ENCODE measurements at regions not wholly inside any gene's neighbourhood (a gene's known extent, or its start where the extent isn't known, plus 50 kb on each side); places are given as distances from the start of the nearest gene placed in this dataset.

DNA sequence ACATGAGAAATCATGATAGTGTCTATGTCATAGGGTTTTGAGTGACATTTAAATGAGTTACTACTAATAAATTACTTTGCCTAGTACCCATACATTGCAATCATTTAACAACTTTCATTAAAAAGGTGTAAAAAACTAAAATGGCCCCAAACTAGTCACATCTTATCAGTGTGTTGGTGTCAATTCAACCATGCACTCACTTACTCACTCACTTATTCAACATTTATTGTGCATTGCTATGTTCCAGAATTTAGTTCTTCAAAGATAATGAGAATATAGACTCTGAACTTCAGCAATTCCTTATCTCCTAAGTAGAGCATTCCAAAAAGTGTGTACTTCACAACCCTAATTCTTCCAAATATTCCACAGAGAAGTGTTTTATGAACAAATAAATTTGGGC is 965.7 kb downstream of the REEP3 start:
- Histone ChIP-seq H3K9me3 (ENCODE audit: low read depth) (no peaks in the 10 kb centered on the region), H3K36me3 (replicated peaks; ENCODE audit: insufficient read depth, low read depth) (no peaks in the 10 kb centered on the region), H3K4me2 (no peak overlapping the region), H3K9me2 (replicated peaks; ENCODE audit: insufficient read depth) (no peaks in the 10 kb centered on the region), H3K4me3 (no peak overlapping the region), H3K27ac (no peak overlapping the region), H2AFZ (no peak overlapping the region), H3K27me3 (no peaks in the 10 kb centered on the region), H4K20me1 (ENCODE audit: insufficient read depth, poor library complexity, severe bottlenecking) (no peaks in the 10 kb centered on the region), H3K79me2 (no peaks in the 10 kb centered on the region), H3K4me1 (ENCODE audit: insufficient read depth) (no peaks in the 10 kb centered on the region)
- DNase-seq (ENCODE audit: low spot score), result no peak
- TF ChIP-seq EZH2 (IDR thresholded peaks at IDR 0.05; ENCODE audit: borderline replicate concordance) (no peak), EZH2phosphoT487 (IDR thresholded peaks at IDR 0.05; ENCODE audit: low read depth, severe bottlenecking, unreplicated experiment) (no peak)
- TF ChIP-seq, protein P1, sequence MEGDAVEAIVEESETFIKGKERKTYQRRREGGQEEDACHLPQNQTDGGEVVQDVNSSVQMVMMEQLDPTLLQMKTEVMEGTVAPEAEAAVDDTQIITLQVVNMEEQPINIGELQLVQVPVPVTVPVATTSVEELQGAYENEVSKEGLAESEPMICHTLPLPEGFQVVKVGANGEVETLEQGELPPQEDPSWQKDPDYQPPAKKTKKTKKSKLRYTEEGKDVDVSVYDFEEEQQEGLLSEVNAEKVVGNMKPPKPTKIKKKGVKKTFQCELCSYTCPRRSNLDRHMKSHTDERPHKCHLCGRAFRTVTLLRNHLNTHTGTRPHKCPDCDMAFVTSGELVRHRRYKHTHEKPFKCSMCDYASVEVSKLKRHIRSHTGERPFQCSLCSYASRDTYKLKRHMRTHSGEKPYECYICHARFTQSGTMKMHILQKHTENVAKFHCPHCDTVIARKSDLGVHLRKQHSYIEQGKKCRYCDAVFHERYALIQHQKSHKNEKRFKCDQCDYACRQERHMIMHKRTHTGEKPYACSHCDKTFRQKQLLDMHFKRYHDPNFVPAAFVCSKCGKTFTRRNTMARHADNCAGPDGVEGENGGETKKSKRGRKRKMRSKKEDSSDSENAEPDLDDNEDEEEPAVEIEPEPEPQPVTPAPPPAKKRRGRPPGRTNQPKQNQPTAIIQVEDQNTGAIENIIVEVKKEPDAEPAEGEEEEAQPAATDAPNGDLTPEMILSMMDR (IDR thresholded peaks at IDR 0.05; ENCODE audit: poor library complexity), result no peak

- TF ChIP-seq EZH2phosphoT487 (IDR thresholded peaks at IDR 0.05; ENCODE audit: low read depth, severe bottlenecking, unreplicated experiment), result no peak
- no peak for TF ChIP-seq EZH2 (IDR thresholded peaks at IDR 0.05; ENCODE audit: borderline replicate concordance)
- TF ChIP-seq, protein P1 (IDR thresholded peaks at IDR 0.05; ENCODE audit: poor library complexity), result no peak
- H3K4me2 ChIP-seq, result no peak overlapping the region
- no peaks in the 10 kb centered on the region for H3K4me1 ChIP-seq (ENCODE audit: insufficient read depth)
- no peak overlapping the region for H3K4me3 ChIP-seq
- H3K27ac ChIP-seq, result no peak overlapping the region
- H4K20me1 ChIP-seq (ENCODE audit: insufficient read depth, poor library complexity, severe bottlenecking), result no peaks in the 10 kb centered on the region
- no peaks in the 10 kb centered on the region for H3K27me3 ChIP-seq
- no peak overlapping the region for H2AFZ ChIP-seq
- H3K9me3 ChIP-seq (ENCODE audit: low read depth), result no peaks in the 10 kb centered on the region
- H3K79me2 ChIP-seq, result no peaks in the 10 kb centered on the region
- DNase-seq (ENCODE audit: low spot score), result no peak
- H3K9me2 ChIP-seq (replicated peaks; ENCODE audit: insufficient read depth), result no peaks in the 10 kb centered on the region
- H3K36me3 ChIP-seq (replicated peaks; ENCODE audit: insufficient read depth, low read depth), result no peaks in the 10 kb centered on the region
Observed at GRCh38 chr10:64494901-64495300, 973.7 kb downstream of the REEP3 start.

DNA sequence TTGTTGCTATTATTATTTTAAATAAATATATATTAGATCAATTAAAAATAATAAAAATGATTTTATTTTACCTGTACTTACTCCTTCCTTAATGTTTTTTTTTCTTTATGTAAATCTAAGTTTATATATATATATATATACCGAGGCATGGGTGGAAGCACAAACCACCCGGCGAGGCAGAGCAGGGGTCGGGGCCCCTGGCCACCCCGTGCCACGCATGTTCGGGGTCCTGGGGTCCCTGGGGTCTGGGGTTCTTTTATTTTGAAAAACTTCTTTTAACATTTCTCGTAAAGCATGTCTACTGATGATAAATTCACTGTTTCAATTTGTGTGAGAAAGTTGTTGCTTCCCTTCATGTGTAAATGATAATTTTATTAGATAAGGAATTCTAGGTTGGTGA is 976.1 kb downstream of the REEP3 start:
- TF ChIP-seq, protein P1 (IDR thresholded peaks at IDR 0.05; ENCODE audit: poor library complexity), result no peak
- TF ChIP-seq EZH2 (IDR thresholded peaks at IDR 0.05; ENCODE audit: borderline replicate concordance), result no peak
- no peak for TF ChIP-seq EZH2phosphoT487 (IDR thresholded peaks at IDR 0.05; ENCODE audit: low read depth, severe bottlenecking, unreplicated experiment)
- H3K4me2 ChIP-seq, result no peak overlapping the region
- no peaks in the 10 kb centered on the region for H4K20me1 ChIP-seq (ENCODE audit: insufficient read depth, poor library complexity, severe bottlenecking)
- H3K4me3 ChIP-seq, result no peak overlapping the region
- no peak overlapping the region for H2AFZ ChIP-seq
- WGBS (ENCODE audit: low lambda C conversion rate, missing lambda C conversion rate), result 98% methylated on average over 8 of the region's 8 CpGs
- no peak overlapping the region for H3K27ac ChIP-seq
- no peaks in the 10 kb centered on the region for H3K9me2 ChIP-seq (replicated peaks; ENCODE audit: insufficient read depth)
- no peaks in the 10 kb centered on the region for H3K79me2 ChIP-seq
- no peaks in the 10 kb centered on the region for H3K9me3 ChIP-seq (ENCODE audit: low read depth)
- no peaks in the 10 kb centered on the region for H3K27me3 ChIP-seq
- no peaks in the 10 kb centered on the region for H3K36me3 ChIP-seq (replicated peaks; ENCODE audit: insufficient read depth, low read depth)
- no peaks in the 10 kb centered on the region for H3K4me1 ChIP-seq (ENCODE audit: insufficient read depth)
- no peak for DNase-seq (ENCODE audit: low spot score)

- DNase-seq (ENCODE audit: low spot score), result no peak
- Histone ChIP-seq H3K36me3 (replicated peaks; ENCODE audit: insufficient read depth, low read depth) (no peaks in the 10 kb centered on the region), H3K27ac (no peak overlapping the region), H3K79me2 (no peaks in the 10 kb centered on the region), H4K20me1 (ENCODE audit: insufficient read depth, poor library complexity, severe bottlenecking) (no peaks in the 10 kb centered on the region), H3K27me3 (no peaks in the 10 kb centered on the region), H3K9me2 (replicated peaks; ENCODE audit: insufficient read depth) (no peaks in the 10 kb centered on the region), H3K4me1 (ENCODE audit: insufficient read depth) (no peaks in the 10 kb centered on the region), H2AFZ (no peak overlapping the region), H3K9me3 (ENCODE audit: low read depth) (no peaks in the 10 kb centered on the region), H3K4me2 (no peak overlapping the region), H3K4me3 (no peak overlapping the region)
- TF ChIP-seq, protein P1 (IDR thresholded peaks at IDR 0.05; ENCODE audit: poor library complexity), result no peak
- TF ChIP-seq EZH2phosphoT487 (IDR thresholded peaks at IDR 0.05; ENCODE audit: low read depth, severe bottlenecking, unreplicated experiment) (no peak), EZH2 (IDR thresholded peaks at IDR 0.05; ENCODE audit: borderline replicate concordance) (no peak)
Observed at GRCh38 chr10:64501807-64502206, 980.6 kb downstream of the REEP3 start.

Data from hepatocyte (in vitro differentiated cells).